Glutamatergic neuron (in vitro differentiated cells): ENCODE measurements at regions not wholly inside any gene's neighbourhood (a gene's known extent, or its start where the extent isn't known, plus 50 kb on each side); places are given as distances from the start of the nearest gene placed in this dataset.

Experiments
- DNase-seq: peaks from one replicate; pipeline ENCODE4 v3.0.0; 2022
- H3K27ac Mint-ChIP-seq: one replicate; pipeline ENCODE4 v1.8.0; 2020; ENCODE audit warnings: mild to moderate bottlenecking, mixed read lengths, inconsistent platforms; ENCODE audit not compliant: unreplicated experiment
- H3K27me3 Mint-ChIP-seq: one replicate; pipeline ENCODE4 v1.8.0; 2020; ENCODE audit warnings: mild to moderate bottlenecking, moderate library complexity, mixed read lengths, inconsistent platforms; ENCODE audit not compliant: unreplicated experiment
- H3K36me3 Mint-ChIP-seq: one replicate; pipeline ENCODE4 v1.8.0; 2020; ENCODE audit warnings: mild to moderate bottlenecking, mixed read lengths, inconsistent platforms; ENCODE audit not compliant: unreplicated experiment
- H3K4me1 Mint-ChIP-seq: one replicate; pipeline ENCODE4 v1.8.0; 2020; ENCODE audit warnings: mild to moderate bottlenecking, low read depth, mixed read lengths, inconsistent platforms; ENCODE audit not compliant: unreplicated experiment
- H3K4me3 Mint-ChIP-seq: one replicate; pipeline ENCODE4 v1.8.0; 2020; ENCODE audit warnings: mild to moderate bottlenecking, mixed read lengths, inconsistent platforms; ENCODE audit not compliant: unreplicated experiment
- H3K9me3 Mint-ChIP-seq: one replicate; pipeline ENCODE4 v1.8.0; 2020; ENCODE audit warnings: mild to moderate bottlenecking, moderate library complexity, mixed read lengths, inconsistent platforms; ENCODE audit not compliant: unreplicated experiment
- CTCF ChIP-seq: fragments of 200-600 bp; sonication (generic); IDR thresholded peaks from one replicate; pipeline ENCODE4 v1.5.0; 2021; ENCODE audit not compliant: partially characterized antibody, unreplicated experiment

- Mint-ChIP-seq H3K4me1 (peaks cover 2% of the 10 kb centered on the region), H3K27ac (no peak overlapping the region), H3K4me3 (no peak overlapping the region), H3K27me3 (peaks cover 2% of the 10 kb centered on the region), H3K9me3 (no peaks in the 10 kb centered on the region), H3K36me3 (no peaks in the 10 kb centered on the region)
- DNase-seq: no peak
- no peak for TF ChIP-seq CTCF
Measured at GRCh38 chr2:19787134-19787533, 114.6 kb downstream of the TTC32 start.

DNA sequence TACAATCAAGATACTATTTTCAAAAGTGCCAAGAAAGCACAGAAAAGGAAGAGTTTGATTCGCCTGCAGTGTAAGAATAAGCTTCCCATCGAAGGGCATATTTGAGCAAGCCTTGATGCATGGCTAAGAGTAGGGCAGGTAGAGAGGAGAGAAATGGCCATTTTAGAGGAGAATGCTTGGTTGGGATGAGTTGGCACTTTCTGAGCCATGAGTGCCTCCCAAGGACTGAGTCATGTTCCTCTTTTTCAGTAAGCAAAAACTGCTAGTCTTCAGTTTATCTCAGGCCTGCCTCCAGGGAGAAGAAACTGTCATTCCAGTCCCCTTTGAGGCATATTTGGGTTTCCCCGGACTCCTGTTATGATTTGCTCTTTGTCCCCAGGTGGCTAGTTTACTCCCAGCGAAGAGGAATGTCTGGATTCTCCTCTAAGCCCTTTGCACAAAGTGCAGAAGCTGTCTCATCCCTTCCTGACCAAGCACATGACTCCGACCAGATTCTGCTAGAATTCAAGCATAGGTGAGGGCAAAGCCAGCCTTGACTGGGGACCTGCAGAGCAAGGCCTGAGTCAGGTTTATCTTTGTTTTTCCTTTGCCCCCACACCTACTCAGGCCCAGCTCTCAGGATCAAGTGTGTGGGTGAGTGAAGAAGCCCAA is 115.2 kb downstream of the TTC32 start:
- no peaks in the 10 kb centered on the region for H3K36me3 Mint-ChIP-seq
- peaks cover 3% of the 10 kb centered on the region for H3K27me3 Mint-ChIP-seq
- H3K4me3 Mint-ChIP-seq: no peak overlapping the region
- no peak for DNase-seq
- H3K4me1 Mint-ChIP-seq: peaks cover 2% of the 10 kb centered on the region
- H3K9me3 Mint-ChIP-seq: no peaks in the 10 kb centered on the region
- H3K27ac Mint-ChIP-seq: no peak overlapping the region
- TF ChIP-seq CTCF: no peak

DNA sequence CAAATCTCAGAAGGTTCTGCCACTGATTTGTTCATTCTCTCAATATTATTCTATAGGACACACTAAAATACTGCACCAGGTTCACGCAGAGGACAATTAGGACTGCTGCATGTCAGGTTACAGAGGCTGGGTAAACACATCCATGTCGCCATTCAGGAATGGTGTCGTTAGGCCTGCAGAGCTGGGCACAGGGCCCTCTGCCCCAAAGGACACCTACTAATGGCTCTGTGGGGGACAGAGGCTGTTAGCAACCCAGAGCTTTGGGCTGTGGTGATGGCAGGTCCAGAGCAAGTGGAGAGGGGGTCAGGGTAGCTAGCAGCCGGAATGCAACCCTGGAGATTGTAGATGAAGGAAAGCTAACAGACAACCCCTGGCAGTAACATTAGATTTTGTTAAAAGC is 115.9 kb downstream of the TTC32 start:
- Mint-ChIP-seq H3K9me3 (no peaks in the 10 kb centered on the region), H3K4me1 (peaks cover 2% of the 10 kb centered on the region), H3K36me3 (no peaks in the 10 kb centered on the region), H3K27ac (no peak overlapping the region), H3K27me3 (peaks cover 3% of the 10 kb centered on the region), H3K4me3 (no peak overlapping the region)
- no peak for DNase-seq
- TF ChIP-seq CTCF: no peak

DNA sequence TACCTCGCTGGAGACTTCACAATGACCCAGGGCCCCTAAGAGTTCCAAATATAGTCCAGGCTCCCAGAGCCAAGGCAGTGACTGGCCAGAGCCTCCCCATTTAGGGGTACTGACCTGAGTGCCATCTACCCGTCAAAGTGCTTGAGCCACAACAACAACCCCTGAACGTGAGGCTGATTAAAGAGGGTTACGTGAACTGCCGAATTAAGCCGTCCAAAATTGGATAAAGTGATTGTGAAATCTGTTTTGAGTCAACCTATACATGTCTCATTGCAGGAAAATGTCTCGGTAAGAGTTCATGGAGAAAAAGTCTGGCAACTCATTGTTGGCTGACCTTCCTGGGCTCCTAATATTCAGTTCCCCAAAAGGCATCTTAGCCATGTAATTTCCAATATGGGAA is 116.3 kb downstream of the TTC32 start:
- Mint-ChIP-seq H3K27me3 (peaks cover 1% of the 10 kb centered on the region), H3K4me1 (no peaks in the 10 kb centered on the region), H3K9me3 (no peaks in the 10 kb centered on the region), H3K36me3 (no peaks in the 10 kb centered on the region), H3K4me3 (no peak overlapping the region), H3K27ac (no peak overlapping the region)
- no peak for DNase-seq
- TF ChIP-seq CTCF: no peak

DNA sequence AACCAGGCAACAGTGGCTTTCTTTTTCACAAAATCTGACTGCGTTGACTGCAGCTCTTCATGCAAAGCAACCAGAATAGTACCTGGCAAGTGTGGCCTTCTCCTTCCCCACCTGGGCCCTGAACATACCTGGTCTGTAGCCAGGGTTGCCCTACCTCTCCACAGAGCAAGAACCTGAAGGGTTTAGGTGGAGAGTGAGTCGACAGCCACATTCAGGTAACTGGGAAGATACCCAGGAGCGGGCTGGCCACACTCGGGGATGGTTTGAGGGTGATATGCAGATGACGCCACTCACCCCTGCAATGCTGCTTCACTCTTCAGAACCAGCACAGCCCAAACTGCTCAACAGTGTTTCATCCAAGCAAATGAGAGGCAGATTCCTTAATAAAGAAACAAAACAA is 117.3 kb downstream of the TTC32 start:
- H3K4me3 Mint-ChIP-seq: no peak overlapping the region
- H3K4me1 Mint-ChIP-seq: no peaks in the 10 kb centered on the region
- no peaks in the 10 kb centered on the region for H3K9me3 Mint-ChIP-seq
- no peak for TF ChIP-seq CTCF
- no peak for DNase-seq
- no peak overlapping the region for H3K27ac Mint-ChIP-seq
- H3K36me3 Mint-ChIP-seq: no peaks in the 10 kb centered on the region
- H3K27me3 Mint-ChIP-seq: peaks cover 1% of the 10 kb centered on the region
